HL-60 (cell line): ENCODE measurements at regions not wholly inside any gene's neighbourhood (a gene's known extent, or its start where the extent isn't known, plus 50 kb on each side); places are given as distances from the start of the nearest gene placed in this dataset.

Source experiments
- CTCF ChIP-seq: IDR thresholded peaks from one replicate; pipeline ENCODE4 v1.5.1; 2011; ENCODE audit warnings: low read length, control low read depth, inconsistent platforms; ENCODE audit not compliant: insufficient read depth
- POLR2AphosphoS5 ChIP-seq: IDR thresholded peaks from 2 replicates; pipeline ENCODE4 v1.6.1; 2012; ENCODE audit warnings: low read depth
- TF ChIP-seq, protein P1 (sequence below): IDR thresholded peaks from 2 replicates; pipeline ENCODE4 v1.6.1; 2012; ENCODE audit warnings: low read depth; ENCODE audit not compliant: insufficient replicate concordance

DNA sequence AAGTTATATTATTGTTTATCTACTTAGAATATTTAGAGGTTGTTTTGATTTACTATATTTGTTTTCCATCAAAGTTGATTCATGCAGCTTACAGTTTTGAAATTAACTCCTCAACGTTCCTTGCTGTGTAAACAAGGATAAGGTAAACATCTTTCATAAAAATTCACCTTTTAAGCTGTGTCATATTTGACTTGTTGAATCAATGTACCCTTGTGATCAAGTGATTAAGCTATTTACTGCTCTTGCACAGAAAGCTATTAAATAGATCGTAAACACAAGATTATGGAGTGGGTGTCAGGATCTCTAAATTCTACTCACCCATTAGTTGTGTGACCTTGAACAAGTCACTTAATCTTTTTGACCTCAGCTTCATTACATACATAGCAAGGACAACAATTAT lies 2054.0 kb upstream of the NUDT12 start:
- TF ChIP-seq POLR2AphosphoS5 = no peak
- no peak for TF ChIP-seq CTCF
- TF ChIP-seq, protein P1, sequence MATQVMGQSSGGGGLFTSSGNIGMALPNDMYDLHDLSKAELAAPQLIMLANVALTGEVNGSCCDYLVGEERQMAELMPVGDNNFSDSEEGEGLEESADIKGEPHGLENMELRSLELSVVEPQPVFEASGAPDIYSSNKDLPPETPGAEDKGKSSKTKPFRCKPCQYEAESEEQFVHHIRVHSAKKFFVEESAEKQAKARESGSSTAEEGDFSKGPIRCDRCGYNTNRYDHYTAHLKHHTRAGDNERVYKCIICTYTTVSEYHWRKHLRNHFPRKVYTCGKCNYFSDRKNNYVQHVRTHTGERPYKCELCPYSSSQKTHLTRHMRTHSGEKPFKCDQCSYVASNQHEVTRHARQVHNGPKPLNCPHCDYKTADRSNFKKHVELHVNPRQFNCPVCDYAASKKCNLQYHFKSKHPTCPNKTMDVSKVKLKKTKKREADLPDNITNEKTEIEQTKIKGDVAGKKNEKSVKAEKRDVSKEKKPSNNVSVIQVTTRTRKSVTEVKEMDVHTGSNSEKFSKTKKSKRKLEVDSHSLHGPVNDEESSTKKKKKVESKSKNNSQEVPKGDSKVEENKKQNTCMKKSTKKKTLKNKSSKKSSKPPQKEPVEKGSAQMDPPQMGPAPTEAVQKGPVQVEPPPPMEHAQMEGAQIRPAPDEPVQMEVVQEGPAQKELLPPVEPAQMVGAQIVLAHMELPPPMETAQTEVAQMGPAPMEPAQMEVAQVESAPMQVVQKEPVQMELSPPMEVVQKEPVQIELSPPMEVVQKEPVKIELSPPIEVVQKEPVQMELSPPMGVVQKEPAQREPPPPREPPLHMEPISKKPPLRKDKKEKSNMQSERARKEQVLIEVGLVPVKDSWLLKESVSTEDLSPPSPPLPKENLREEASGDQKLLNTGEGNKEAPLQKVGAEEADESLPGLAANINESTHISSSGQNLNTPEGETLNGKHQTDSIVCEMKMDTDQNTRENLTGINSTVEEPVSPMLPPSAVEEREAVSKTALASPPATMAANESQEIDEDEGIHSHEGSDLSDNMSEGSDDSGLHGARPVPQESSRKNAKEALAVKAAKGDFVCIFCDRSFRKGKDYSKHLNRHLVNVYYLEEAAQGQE = no peak
